SK-N-SH (cell line): ENCODE measurements at regions not wholly inside any gene's neighbourhood (a gene's known extent, or its start where the extent isn't known, plus 50 kb on each side); places are given as distances from the start of the nearest gene placed in this dataset.

Experiments used
- CTCF ChIA-PET: fragments of 300-600, 350-600 bp; formaldehyde crosslinking; extraction: SDS; loops from one replicate; lab custom pipeline; 2021; lab: Yijun Ruan, JAX
- POLR2A ChIA-PET: fragments of 350-600 bp; sonication (Branson Sonifier 250); formaldehyde crosslinking; extraction: SDS; loops from one replicate; lab custom pipeline; 2020; ENCODE audit warnings: antibody characterized with exemption, inconsistent platforms; lab: Yijun Ruan, JAX
- DNase-seq: peaks from one replicate; pipeline ENCODE4 v3.0.0; 2012
- H2AFZ ChIP-seq: fragments of 200-600 bp; sonication (generic); 2 replicates; pipeline ENCODE4 v1.8.1; 2016; ENCODE audit warnings: antibody characterized with exemption, mild to moderate bottlenecking, low read depth
- H3F3A ChIP-seq: fragments of 200-600 bp; sonication (generic); replicated peaks from 2 replicates; pipeline ENCODE3; 2016; ENCODE audit warnings: antibody characterized with exemption, mild to moderate bottlenecking; ENCODE audit not compliant: insufficient read depth
- H3K27ac ChIP-seq, 2 experiments: fragments of 200-500 bp in 1 of 2; fragments of 200-600 bp in 1 of 2; sonication (Bioruptor generic) in 1 of 2; sonication (generic), shearing (Covaris generic) in 1 of 2; 2 replicates each; pipeline versions ENCODE4 v1.5.1 to v1.6.1; 2014 to 2016; ENCODE audit warnings: low read depth in 2 of 2, inconsistent platforms in 1 of 2, low read length in 1 of 2, mild to moderate bottlenecking in 1 of 2, mixed read lengths in 1 of 2
- H3K27me3 ChIP-seq: fragments of 200-600 bp; sonication (generic), shearing (Covaris generic); 2 replicates; pipeline ENCODE4 v1.6.1; 2016; ENCODE audit warnings: mixed run types; ENCODE audit not compliant: insufficient read depth
- H3K36me3 ChIP-seq, 2 experiments: fragments of 200-500 bp in 1 of 2; fragments of 200-600 bp in 1 of 2; sonication (Bioruptor generic) in 1 of 2; sonication (generic) in 1 of 2; replicated peaks in 1 of 2; 2 replicates each; pipeline versions ENCODE3 to v1.5.1; 2014 to 2016; ENCODE audit warnings: low read length in 1 of 2, mild to moderate bottlenecking in 1 of 2; ENCODE audit not compliant: insufficient read depth in 2 of 2, control insufficient read depth in 1 of 2
- H3K4me1 ChIP-seq, 2 experiments: fragments of 200-500 bp in 1 of 2; fragments of 200-600 bp in 1 of 2; sonication (Bioruptor generic) in 1 of 2; sonication (generic), shearing (Covaris generic) in 1 of 2; 2 replicates each; pipeline versions ENCODE4 v1.5.1 to v1.6.1; 2014 to 2016; ENCODE audit warnings: low read depth in 1 of 2, low read length in 1 of 2, mixed run types in 1 of 2; ENCODE audit not compliant: insufficient read depth in 2 of 2, control insufficient read depth in 1 of 2
- H3K4me2 ChIP-seq: fragments of 200-600 bp; sonication (generic), shearing (Covaris generic); 2 replicates; pipeline ENCODE4 v1.6.1; 2017; ENCODE audit warnings: mixed run types
- H3K4me3 ChIP-seq, 2 experiments: fragments of 200-500 bp in 1 of 2; fragments of 200-600 bp in 1 of 2; sonication (Bioruptor generic) in 1 of 2; sonication (generic), shearing (Covaris generic) in 1 of 2; 2 replicates each; pipeline versions ENCODE4 v1.5.1 to v1.8.1; 2014 to 2016; ENCODE audit warnings: low read depth in 2 of 2, inconsistent platforms in 1 of 2, low read length in 1 of 2, mild to moderate bottlenecking in 1 of 2, mixed read lengths in 1 of 2, moderate library complexity in 1 of 2
- H3K79me2 ChIP-seq: fragments of 200-600 bp; sonication (generic); 2 replicates; pipeline ENCODE4 v1.8.1; 2017; ENCODE audit warnings: mild to moderate bottlenecking; ENCODE audit not compliant: insufficient read depth
- H3K9ac ChIP-seq: fragments of 200-600 bp; sonication (generic); 2 replicates; pipeline ENCODE4 v1.6.1; 2017; ENCODE audit warnings: mixed run types
- H3K9me2 ChIP-seq: fragments of 200-600 bp; sonication (generic); 2 replicates; pipeline ENCODE4 v1.6.1; 2017; ENCODE audit warnings: mixed run types
- H3K9me3 ChIP-seq: fragments of 200-600 bp; sonication (generic); 2 replicates; pipeline ENCODE4 v1.6.1; 2017; ENCODE audit warnings: mixed run types, mild to moderate bottlenecking, moderate library complexity
- H4K20me1 ChIP-seq: fragments of 200-600 bp; sonication (generic); 2 replicates; pipeline ENCODE4 v1.6.1; 2017; ENCODE audit warnings: mild to moderate bottlenecking, mixed run types; ENCODE audit not compliant: insufficient read depth
- CTCF ChIP-seq: fragments of 200-600 bp; sonication (generic); IDR thresholded peaks from 2 replicates; pipeline ENCODE4 v1.6.1; 2017; ENCODE audit warnings: antibody characterized with exemption, mild to moderate bottlenecking, moderate library complexity
- EZH2phosphoT487 ChIP-seq: fragments of 200-600 bp; sonication (generic); IDR thresholded peaks from 2 replicates; pipeline ENCODE4 v1.6.1; 2017; ENCODE audit warnings: low read depth, mixed run types, mild to moderate bottlenecking, antibody characterized with exemption, moderate library complexity, borderline replicate concordance
- GATA2 ChIP-seq: sonication (generic); formaldehyde crosslinking; IDR thresholded peaks from 2 replicates; pipeline ENCODE4 v1.5.0; 2020; ENCODE audit warnings: mild to moderate bottlenecking, missing genetic modification reagents
- JUND ChIP-seq: IDR thresholded peaks from 2 replicates; pipeline ENCODE4 v1.4.0; 2012
- NFIC ChIP-seq: IDR thresholded peaks from 2 replicates; pipeline ENCODE4 v1.4.0; 2012; ENCODE audit warnings: borderline replicate concordance
- NRF1 ChIP-seq: IDR thresholded peaks from 2 replicates; pipeline ENCODE4 v1.6.1; 2012; ENCODE audit warnings: low read depth, mild to moderate bottlenecking, low read length
- RAD21 ChIP-seq: IDR thresholded peaks from 2 replicates; pipeline ENCODE4 v1.6.1; 2012; ENCODE audit warnings: mild to moderate bottlenecking, low read length
- SIN3A ChIP-seq: IDR thresholded peaks from 2 replicates; pipeline ENCODE4 v1.6.1; 2012; ENCODE audit warnings: low read depth, mild to moderate bottlenecking, low read length, moderate library complexity, borderline replicate concordance
- SMC3 ChIP-seq: IDR thresholded peaks from 2 replicates; pipeline ENCODE4 v1.6.1; 2012; ENCODE audit warnings: low read depth, low read length, improper control_type of control experiment
- TAF1 ChIP-seq: IDR thresholded peaks from 2 replicates; pipeline ENCODE4 v1.6.1; 2012; ENCODE audit warnings: low read depth, mild to moderate bottlenecking, low read length, moderate library complexity, borderline replicate concordance
- TCF12 ChIP-seq: IDR thresholded peaks from 2 replicates; pipeline ENCODE4 v1.4.0; 2012
- WGBS: methylation state at CpG from one replicate; pipeline ENCODE4 v1.1.6; 2017; ENCODE audit warnings: low lambda C conversion rate; 5-methylcytosine and 5-hydroxymethylcytosine counted together
- TF ChIP-seq, protein P1 (sequence below): IDR thresholded peaks from 2 replicates; pipeline ENCODE4; 2012
- TF ChIP-seq, protein P2 (sequence below): fragments of 150-350 bp; IDR thresholded peaks from 2 replicates; pipeline ENCODE4 v1.6.1; 2016; ENCODE audit warnings: mild to moderate bottlenecking, low read depth, low read length
- TF ChIP-seq, protein P3 (sequence below): fragments of 150-350 bp; IDR thresholded peaks from 2 replicates; pipeline ENCODE4 v1.6.1; 2017; ENCODE audit warnings: antibody characterized with exemption, low read length, low read depth, borderline replicate concordance

DNA sequence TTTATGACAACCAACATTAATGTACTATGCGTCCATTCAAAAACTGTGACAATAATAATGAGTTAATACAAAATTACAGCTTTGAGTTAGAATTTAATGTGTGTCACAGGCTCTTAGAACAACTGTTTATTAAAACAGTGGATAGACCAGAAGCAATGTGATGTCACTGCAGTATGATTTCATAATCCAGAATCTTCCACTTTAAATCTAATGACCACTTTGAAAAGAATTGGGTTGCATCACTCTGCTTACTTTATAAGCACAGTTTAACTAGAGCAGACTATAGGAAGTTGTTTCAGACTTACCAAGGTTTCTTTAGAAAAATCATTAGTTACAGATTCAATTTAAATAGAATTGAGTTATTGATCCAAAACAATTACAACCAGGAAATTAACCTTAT is 758.5 kb downstream of the KCTD8 start:
- Histone ChIP-seq H3K4me1 (no peaks in the 10 kb centered on the region), H3K27me3 (no peaks in the 10 kb centered on the region), H2AFZ (no peak overlapping the region), H4K20me1 (no peaks in the 10 kb centered on the region), H3F3A (no peaks in the 10 kb centered on the region), H3K27ac (no peak overlapping the region), H3K9me3 (no peaks in the 10 kb centered on the region), H3K79me2 (no peaks in the 10 kb centered on the region), H3K9ac (no peak overlapping the region), H3K36me3 (no peaks in the 10 kb centered on the region), H3K4me2 (no peak overlapping the region), H3K9me2 (no peaks in the 10 kb centered on the region), H3K4me3 (no peak overlapping the region)
- 12% methylated on average over 1 of the region's 1 CpG for WGBS
- DNase-seq = no peak
- ChIA-PET POLR2A (no interaction called here), CTCF (no interaction called here)
- no peak for TF ChIP-seq RAD21

- 0% methylated on average over 1 of the region's 1 CpG for WGBS
- TF ChIP-seq TAF1 (no peak), NRF1 (no peak), TCF12 (no peak), EZH2phosphoT487 (no peak), SMC3 (no peak), CTCF (no peak), NFIC (no peak), JUND (no peak), SIN3A (no peak), GATA2 (CRISPR knock-in tag) (no peak)
- TF ChIP-seq, protein P1, sequence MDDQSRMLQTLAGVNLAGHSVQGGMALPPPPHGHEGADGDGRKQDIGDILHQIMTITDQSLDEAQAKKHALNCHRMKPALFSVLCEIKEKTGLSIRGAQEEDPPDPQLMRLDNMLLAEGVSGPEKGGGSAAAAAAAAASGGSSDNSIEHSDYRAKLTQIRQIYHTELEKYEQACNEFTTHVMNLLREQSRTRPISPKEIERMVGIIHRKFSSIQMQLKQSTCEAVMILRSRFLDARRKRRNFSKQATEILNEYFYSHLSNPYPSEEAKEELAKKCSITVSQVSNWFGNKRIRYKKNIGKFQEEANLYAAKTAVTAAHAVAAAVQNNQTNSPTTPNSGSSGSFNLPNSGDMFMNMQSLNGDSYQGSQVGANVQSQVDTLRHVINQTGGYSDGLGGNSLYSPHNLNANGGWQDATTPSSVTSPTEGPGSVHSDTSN = no peak
- TF ChIP-seq, protein P2, sequence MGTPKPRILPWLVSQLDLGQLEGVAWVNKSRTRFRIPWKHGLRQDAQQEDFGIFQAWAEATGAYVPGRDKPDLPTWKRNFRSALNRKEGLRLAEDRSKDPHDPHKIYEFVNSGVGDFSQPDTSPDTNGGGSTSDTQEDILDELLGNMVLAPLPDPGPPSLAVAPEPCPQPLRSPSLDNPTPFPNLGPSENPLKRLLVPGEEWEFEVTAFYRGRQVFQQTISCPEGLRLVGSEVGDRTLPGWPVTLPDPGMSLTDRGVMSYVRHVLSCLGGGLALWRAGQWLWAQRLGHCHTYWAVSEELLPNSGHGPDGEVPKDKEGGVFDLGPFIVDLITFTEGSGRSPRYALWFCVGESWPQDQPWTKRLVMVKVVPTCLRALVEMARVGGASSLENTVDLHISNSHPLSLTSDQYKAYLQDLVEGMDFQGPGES = no peak
- TF ChIP-seq, protein P3, sequence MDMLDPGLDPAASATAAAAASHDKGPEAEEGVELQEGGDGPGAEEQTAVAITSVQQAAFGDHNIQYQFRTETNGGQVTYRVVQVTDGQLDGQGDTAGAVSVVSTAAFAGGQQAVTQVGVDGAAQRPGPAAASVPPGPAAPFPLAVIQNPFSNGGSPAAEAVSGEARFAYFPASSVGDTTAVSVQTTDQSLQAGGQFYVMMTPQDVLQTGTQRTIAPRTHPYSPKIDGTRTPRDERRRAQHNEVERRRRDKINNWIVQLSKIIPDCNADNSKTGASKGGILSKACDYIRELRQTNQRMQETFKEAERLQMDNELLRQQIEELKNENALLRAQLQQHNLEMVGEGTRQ = no peak
These were observed 754.7 kb downstream of the KCTD8 start for GRCh38 chr4:43693876-43694275.

More at GRCh38 chr4:43693876-43694275, 754.7 kb downstream of the KCTD8 start:
- H2AFZ ChIP-seq = no peak overlapping the region
- H3F3A ChIP-seq = no peaks in the 10 kb centered on the region
- H3K27ac ChIP-seq = no peak overlapping the region
- ChIA-PET POLR2A (no interaction called here), CTCF (no interaction called here)
- no peak overlapping the region for H3K9ac ChIP-seq
- DNase-seq = no peak
- no peaks in the 10 kb centered on the region for H3K9me3 ChIP-seq
- H3K4me2 ChIP-seq = no peak overlapping the region
- H4K20me1 ChIP-seq = no peaks in the 10 kb centered on the region
- H3K4me3 ChIP-seq = no peak overlapping the region
- H3K9me2 ChIP-seq = no peaks in the 10 kb centered on the region
- no peaks in the 10 kb centered on the region for H3K27me3 ChIP-seq
- no peaks in the 10 kb centered on the region for H3K4me1 ChIP-seq
- no peaks in the 10 kb centered on the region for H3K79me2 ChIP-seq
- no peaks in the 10 kb centered on the region for H3K36me3 ChIP-seq
